ENCODE measurements at regions not wholly inside any gene's neighbourhood (a gene's known extent, or its start where the extent isn't known, plus 50 kb on each side); places are given as distances from the start of the nearest gene placed in this dataset.

DNA sequence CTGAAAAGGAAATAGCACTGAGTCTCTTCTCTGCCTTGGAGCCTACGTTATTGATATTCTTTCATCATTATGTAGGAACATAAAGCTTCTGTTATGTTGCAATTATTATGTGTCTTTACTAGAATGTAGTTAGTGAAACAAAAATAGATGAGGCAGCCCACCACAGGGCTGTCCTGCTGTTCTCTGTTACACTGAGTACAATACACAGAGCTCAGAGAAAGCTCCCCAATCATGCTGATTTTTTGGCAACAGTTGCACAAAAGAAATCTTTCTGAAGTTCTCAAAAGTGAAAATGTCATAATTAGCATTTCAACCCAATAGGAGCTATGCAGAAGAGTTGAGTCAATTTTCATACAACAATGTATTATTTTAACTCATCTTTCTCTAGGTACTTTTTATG is 119.5 kb downstream of the EFNB2 start:
- no peak for TF ChIP-seq CTCF (IDR thresholded peaks at IDR 0.05)
- TF ChIP-seq POLR2A (IDR thresholded peaks at IDR 0.05): no peak
- TF ChIP-seq POLR2AphosphoS5 (IDR thresholded peaks at IDR 0.05): no peak
- no peak for TF ChIP-seq EP300 (IDR thresholded peaks at IDR 0.05)
